ENCODE measurements at regions not wholly inside any gene's neighbourhood (a gene's known extent, or its start where the extent isn't known, plus 50 kb on each side); places are given as distances from the start of the nearest gene placed in this dataset.

- no peak for TF ChIP-seq CTCF (conservative IDR thresholded peaks at IDR 0.05)
- H3K27ac ChIP-seq = no peak overlapping the region
Observed at GRCh38 chr2:217066510-217067270, 206.8 kb upstream of the TNP1 start.

- TF ChIP-seq CTCF (conservative IDR thresholded peaks at IDR 0.05) = no peak
- no peak overlapping the region for H3K27ac ChIP-seq
Observed at GRCh38 chr2:217065695-217066405, 206.0 kb upstream of the TNP1 start.

- no peak for TF ChIP-seq CTCF (conservative IDR thresholded peaks at IDR 0.05)
Observed at GRCh38 chr2:217065012-217065290, 205.1 kb upstream of the TNP1 start.

GRCh38 chr2:217064234-217065011 is 204.6 kb upstream of the TNP1 start:
- no peak for TF ChIP-seq CTCF (conservative IDR thresholded peaks at IDR 0.05)
- no peak overlapping the region for H3K27ac ChIP-seq

More at GRCh38 chr2:217065012-217065290, 205.1 kb upstream of the TNP1 start:
- H3K27ac ChIP-seq = no peak overlapping the region

- no peak for TF ChIP-seq CTCF (conservative IDR thresholded peaks at IDR 0.05)
- no peak overlapping the region for H3K27ac ChIP-seq
Observed at GRCh38 chr2:217063238-217063755, 203.4 kb upstream of the TNP1 start.

GRCh38 chr2:217062768-217063167 is 202.9 kb upstream of the TNP1 start:
- no peak for TF ChIP-seq CTCF (conservative IDR thresholded peaks at IDR 0.05)
- H3K27ac ChIP-seq = no peak overlapping the region

- no peak for TF ChIP-seq CTCF (conservative IDR thresholded peaks at IDR 0.05)
- H3K27ac ChIP-seq = no peak overlapping the region
Observed at GRCh38 chr2:217061916-217062505, 202.1 kb upstream of the TNP1 start.
